NCI-H2227 (cell line): ENCODE measurements at regions not wholly inside any gene's neighbourhood (a gene's known extent, or its start where the extent isn't known, plus 50 kb on each side); places are given as distances from the start of the nearest gene placed in this dataset.
"Not testable (repeated sequence)": the region's sequence is repeated elsewhere in the genome, so short reads cannot be mapped to it uniquely, and the experiment has no call there.

Source experiments
- DNase-seq: peaks from one replicate; lab custom pipeline; 2025; ENCODE audit not compliant: unreplicated experiment; lab: John Stamatoyannopoulos, UW

DNA sequence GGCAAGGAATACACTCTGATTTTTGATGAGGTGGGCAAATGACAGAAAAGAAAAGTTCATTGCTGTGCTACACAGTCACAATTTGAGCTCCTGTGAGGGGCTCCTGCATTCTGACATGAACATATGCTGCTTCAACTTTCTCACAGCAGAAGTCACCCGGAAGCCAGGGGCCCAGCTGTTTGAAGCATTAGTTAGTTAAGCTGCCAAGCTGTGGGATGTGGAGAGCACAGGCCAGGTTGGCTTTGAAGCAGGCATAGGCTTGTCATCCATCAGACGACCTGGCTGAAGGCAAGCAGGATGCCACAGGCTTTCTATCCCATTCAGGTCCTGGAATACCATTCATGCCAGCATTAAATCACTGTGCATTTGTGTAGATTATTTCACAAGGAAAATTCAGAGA lies 63.1 kb downstream of the MTNR1B start:
- no peak for DNase-seq

DNA sequence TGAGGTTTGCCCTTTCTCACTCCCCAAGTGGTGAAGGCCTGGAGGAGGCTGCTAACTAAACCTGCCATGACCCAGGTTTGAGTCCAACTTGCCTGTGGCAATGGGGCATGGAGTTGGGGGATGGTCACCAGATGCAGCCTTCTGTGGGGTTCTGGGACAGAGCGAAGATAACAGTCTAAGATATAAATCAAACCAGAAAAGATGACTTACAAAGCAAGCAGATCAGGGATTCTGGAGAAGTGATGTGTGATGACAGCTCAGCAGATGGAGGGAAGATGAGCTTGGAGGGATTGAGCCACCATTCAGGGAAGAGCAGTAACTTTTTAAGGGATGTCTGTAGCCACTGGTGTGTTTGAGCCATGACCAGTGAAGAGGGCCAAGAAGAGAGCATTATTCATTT lies 63.6 kb downstream of the MTNR1B start:
- no peak for DNase-seq

DNA sequence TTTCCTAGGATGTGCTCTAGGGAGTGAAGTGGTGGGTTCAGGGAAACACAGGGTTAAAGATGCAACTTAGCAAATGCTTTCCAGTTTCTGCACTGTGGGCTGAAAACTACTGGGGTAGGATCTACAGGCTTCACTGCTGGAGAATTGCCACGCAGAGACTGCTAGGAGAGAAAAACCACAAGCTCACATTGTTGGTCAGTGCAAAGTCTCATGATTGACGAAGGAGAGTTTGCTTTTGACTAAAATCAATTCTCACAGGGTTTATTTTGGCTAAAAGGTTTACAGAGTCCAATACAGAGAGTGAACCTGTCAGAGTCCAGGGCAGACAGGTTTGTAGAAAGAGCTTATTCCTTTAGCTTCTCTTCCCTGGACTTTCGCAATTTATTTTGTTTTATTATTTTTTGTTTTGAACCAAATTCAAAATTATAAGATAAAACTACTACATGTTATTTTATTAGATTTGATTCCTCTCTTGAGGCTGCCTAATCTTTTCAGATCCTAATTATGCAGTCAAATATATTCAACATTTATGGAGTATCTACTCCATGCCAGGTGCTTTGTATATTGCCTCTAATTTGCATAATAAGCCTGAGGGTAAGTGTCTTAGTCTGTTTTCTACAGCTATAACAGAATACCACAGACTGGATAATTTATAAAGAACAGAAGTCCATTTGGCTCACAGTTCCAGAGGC lies 64.7 kb downstream of the MTNR1B start:
- no peak for DNase-seq

DNA sequence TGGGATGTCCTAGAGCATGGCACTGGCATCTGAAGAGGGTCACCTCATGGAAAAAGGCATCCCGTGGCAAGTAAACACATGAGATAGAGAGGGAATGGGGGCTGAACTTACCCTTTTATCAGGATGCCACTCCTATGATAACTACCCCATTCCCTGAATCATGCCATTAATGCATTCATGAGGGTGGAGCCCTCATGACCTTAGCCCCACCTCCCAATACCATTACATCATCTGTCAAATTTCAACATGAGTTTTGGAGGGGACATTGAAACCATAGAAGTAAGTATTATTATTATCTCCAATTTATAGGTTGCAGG lies 65.2 kb downstream of the MTNR1B start:
- DNase-seq = no peak

DNA sequence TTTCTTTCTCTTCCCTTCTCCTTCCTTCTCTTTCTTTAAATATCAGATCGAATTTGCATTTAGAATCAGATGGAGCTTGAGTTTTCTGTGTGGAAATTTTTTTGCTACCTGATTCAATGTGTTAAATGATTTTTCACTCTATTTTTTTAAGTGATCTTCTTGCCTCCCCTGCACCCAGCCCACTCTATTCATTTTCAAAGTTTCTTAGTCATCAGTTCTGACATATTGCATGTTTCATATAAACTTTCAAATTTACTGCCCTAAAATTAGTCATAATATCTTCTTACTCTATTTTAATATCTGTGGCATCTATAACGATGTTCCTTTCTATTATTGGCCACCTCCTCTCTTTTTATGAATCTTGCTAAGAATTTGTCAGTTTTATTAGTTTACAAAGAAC lies 69.1 kb downstream of the MTNR1B start:
- no peak for DNase-seq

DNA sequence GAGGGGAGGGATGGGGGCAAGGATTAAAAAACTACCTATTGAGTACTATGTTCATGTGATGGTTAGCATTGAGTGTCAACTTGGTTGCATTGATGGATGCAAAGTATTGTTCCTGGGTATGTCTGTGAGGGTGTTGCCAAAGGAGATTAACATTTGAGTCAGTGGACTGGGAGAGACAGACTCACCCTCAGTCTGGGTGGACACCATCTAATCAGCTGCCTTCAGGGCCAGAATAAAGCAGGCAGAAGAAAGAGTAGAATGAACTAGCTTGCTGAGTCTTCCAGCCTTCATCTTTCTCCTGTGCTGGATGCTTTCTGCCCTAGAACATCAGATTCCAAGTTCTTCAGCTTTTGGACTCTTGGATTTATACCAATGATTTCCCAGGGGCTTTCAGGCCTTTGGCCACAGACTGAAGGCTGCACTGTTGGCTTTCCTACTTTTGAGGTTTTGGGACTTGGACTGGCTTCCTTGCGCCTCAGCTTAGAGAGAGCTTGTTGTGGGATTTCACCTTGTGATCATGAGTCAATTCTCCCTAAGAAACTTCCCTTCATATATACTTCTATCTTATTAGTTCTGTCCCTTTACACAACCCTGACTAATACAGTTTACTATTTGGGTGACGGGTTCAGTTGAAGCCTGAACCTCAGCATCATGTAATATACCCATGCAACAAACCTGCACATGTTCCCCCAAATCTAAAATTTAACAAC lies 70.2 kb downstream of the MTNR1B start:
- DNase-seq = no peak

DNA sequence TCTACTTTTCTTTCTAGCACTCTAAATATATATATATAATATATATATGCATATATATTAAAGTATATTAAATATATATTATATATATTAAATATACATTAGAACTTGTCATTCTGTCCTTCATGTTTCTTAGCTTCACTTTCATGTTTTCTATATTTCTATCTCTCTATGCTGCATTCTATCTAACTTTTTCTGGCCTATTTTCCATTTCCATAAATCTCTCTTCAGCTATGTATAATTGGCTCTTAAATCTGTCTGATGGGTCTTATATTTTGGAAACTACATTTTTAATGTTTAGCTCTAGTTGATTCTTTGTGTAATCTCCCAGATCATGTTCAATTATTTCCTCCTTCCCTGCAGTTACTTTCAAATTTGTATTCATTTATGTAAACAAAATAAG lies 72.2 kb downstream of the MTNR1B start:
- no peak for DNase-seq

DNA sequence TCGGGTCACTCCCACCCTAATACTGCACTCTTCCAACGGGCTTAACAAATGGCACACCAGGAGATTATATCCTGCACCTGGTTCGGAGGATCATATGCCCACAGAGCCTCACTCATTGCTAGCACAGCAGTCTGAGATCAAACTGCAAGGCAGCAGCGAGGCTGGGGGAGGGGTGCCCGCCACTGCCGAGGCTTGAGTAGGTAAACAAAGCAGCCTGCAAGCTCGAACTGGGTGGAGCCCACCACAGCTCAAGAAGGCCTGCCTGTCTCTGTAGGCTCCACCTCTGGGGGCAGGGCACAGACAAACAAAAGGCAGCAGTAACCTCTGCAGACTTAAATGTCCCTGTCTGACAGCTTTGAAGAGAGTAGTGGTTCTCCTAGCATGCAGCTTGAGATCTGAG lies 73.7 kb downstream of the MTNR1B start:
- DNase-seq = not testable (repeated sequence)

DNA sequence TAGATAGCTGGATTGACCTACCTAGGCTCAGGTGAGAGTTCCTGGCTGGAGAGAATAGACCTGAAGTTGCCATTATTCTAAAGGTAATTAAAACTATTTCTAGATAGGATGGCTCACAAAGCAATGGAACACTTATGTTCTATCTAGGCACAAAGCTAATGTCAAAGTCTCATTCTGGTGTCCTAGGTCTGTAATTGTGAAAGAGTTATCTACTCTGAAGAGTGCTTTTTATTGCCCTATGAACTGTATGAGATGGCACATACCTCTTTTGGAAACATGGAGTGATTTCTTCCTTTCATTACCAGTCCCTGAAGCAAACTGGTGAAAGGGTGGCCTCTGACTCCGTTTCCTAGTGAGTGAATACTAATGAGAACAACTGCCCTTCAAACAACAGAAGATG lies 80.3 kb downstream of the MTNR1B start:
- DNase-seq = no peak

DNA sequence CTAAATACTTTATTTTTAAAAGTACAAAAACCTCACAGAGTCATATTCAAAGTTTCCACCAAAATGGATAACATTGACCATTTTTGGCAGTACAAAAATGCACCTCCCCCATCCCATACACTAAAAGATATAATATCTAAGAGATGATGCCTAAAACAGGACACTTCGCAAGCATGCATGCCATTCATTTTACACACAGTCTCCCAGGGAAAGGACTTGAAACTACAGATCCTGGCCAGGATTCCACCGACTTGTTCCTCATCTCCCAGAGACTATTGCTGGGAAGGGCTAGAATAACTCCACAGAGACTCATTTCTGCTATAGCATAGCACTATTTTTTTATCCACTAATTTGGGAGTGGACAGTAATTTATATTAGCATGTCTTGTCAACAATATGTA lies 81.7 kb downstream of the MTNR1B start:
- no peak for DNase-seq

DNA sequence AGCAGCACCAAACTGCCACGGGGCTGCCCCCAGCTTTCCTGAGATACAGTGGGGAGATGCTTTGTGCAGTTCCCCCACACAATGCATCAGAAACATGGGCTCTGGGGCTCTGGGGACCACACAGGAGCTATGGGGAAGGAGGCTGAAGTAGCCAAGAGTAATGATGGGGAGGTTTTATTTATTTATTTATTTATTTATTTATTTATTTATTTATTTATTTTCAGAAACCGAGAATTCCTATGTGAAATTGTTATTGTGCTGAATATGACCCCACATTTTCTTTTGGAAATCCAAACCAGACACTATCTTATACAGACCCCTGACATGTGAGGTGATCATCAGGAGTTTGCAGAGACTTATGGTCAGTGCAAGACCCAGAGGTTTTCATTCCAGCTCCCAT lies 84.4 kb downstream of the MTNR1B start:
- no peak for DNase-seq

DNA sequence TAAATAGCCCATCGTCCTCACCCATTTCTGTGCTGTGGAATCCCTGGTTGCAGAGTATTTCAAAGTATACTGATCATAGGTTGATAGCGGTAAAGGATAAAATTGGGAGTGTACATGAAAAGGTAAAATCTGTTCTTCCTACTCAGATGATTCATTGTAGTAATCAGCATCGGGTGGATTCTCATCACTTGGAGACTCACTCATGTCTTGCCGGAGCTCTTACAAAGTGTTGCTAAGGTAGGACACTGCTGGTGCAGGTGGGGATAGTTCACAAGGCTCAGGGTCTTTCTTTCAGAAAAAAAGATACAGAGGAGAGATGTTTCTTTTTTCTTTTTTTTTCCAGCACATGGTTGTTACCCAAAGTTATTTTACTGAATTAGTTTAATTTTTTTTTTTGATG lies 84.8 kb downstream of the MTNR1B start:
- no peak for DNase-seq

DNA sequence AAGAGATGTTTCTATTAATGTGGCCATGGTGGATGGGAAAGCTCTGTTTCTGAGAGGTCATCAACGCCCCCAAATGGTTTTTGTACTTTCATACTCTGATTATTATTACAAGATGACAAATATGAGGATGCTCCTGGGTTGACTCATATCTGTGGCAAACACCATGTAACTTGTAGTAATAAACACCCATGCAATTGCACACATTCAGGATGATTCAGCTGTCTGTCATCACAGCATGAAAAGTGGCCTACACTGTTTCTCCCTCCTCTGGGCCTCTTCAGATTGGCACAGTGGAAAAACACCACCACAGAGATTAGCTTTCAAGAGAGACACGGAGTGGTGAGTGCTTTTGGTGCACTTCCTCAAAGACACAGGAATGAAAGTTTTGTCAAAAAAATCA lies 85.4 kb downstream of the MTNR1B start:
- DNase-seq = no peak

DNA sequence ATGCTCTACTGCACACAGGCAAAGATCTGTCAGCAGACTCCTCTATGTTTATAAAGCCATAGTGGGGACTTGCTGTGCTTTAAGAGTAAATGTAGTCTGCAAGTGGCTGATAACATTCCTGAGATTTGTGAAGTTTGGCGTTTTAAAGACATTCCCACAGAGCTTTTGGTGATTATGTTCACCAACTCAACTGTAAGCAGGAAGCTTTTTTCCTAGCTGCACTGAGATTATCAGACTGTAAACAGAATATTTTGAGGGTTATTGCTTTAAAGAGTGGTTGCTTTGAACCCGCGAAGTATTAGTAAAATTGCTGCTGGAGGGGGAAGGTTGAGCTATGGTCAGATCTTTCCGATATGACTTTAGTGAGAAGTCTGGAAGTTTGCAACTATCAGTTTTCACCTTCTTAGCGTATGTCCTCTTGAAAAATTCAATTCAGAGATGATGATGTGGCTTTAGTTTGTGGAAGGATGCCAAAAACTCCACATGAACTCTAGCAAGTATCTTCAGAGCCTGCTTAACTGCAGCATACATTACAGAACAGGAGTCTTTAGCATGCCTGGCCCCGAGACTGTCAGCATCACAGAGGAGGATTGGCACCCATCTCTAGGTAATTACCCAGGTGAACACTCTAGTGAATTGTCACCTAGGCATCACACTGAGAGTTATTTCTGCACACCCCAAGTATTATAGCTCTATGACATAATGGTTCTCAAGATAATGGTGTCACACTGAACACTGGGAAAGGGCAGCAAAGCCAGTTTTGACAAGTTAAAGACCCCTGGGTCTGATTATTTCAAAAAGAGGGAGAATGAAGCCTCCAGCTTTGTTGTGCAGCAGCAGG lies 89.9 kb downstream of the MTNR1B start:
- peak; percentile 46 for DNase-seq

DNA sequence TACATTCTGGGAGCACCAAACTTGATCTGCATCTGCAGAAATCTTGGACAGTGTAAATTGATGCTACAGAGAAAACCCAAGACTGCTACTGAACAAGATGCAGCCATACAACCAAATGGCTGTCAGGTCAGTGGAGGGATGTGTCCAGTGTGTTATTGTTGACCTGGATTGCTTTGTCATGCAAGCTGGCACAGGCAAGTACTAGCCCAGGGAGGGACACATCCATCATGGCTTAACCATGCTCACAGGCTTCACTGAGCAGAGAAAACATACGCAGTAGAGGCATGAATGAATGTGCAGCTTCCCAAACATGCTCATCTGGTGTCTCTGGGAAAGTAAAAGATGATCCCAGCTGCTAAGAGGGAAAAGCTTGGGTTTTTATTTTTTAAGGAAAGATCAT lies 93.6 kb downstream of the MTNR1B start:
- DNase-seq = no peak

DNA sequence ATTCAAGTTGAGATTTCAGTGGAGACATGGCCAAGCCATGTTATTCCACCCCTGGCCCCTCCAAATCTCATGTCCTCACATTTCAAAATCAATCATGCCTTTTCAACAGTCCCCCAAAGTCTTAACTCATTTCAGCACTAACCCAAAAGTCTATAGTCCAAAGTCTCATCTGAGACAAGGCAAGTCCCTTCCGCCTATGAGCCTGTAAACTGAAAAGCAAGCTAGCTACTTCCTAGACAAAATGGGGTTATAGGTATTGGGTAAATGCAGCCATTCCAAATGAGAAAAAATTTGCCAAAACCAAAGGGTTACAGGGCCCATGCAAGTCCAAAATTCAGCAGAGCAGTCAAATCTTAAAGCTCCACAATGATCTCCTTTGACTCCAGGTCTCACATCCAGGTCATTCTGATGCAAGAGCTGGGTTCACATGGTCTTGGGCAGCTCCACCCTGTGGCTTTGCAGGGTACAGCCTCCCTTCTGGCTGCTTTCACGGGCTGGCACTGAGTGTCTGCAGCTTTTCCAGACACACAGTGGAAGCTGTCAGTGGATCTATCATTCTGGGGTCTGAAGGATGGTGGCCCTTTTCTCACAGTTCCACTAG lies 95.7 kb downstream of the MTNR1B start:
- DNase-seq = not testable (repeated sequence)

DNA sequence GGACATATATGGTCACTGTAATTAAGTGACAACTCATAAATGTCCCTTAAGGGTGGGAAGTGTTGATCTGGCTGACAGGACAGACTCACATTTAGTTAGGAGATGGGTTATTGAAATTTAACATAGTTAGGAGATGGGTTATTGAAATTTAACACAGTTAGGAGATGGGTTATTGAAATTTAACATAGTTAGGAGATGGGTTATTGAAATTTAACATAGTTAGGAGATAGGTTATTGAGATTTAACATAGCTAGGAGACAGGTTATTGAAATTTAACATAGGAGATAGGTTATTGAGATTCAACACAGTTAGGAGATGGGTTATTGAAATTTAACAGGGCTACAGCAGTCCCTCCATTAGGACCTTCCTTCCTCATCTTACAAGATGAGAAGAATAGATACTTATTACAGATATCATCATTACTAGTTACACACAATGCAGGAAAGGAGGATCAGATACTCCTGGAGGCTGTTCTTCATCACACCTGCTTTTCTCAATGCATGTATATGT lies 98.5 kb downstream of the MTNR1B start:
- DNase-seq = no peak

DNA sequence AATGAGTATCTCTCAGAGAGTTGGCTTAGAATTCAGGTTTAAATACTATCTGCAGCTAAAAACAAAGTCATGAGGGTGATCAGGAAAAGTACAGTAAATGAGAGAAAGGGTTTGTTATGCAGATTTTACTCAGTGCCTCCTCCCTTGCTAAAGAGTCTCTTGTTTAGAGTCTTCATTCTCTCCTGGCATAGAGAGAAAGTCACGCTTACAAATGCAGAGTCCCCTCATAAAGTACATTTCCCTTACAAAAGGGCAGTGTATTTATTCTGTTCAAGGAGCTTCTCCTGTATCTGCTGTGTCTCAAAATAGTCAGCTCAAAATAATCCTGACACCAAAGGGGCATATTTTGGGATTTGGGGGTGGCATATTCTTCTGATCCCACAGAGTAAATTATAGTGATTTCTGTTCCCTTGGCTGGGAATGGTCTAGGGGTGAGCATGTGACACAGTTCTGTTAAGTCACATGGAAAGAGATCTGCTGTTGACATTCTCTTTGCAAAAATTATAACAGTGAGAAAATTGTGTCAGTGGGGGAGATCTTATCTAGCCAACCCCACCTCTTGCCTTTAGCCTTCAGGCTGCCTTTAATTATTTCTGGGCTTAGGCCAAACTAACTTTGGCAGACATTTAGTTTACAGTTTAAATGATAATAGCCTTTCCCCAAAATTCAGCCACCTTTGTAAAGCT lies 102.9 kb downstream of the MTNR1B start:
- DNase-seq = no peak

DNA sequence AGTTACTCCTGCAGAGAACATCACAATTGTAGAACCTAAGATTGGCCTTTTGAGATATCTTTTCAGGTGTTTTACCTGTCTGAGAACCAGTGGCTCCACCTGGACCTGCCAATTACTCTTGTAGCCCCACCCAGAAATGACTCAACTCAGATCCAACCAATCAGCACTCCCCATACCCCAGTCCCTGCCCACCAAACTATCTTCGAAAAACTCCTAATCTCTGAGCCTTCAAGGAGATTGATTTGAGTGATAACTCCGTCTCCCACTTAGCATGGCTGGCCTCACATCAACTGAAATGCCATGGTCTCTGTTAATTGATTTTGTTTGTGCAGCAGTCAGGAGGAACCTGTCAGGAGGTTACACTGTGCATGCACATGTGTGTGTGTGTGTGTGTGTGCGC lies 103.6 kb downstream of the MTNR1B start:
- DNase-seq = no peak

DNA sequence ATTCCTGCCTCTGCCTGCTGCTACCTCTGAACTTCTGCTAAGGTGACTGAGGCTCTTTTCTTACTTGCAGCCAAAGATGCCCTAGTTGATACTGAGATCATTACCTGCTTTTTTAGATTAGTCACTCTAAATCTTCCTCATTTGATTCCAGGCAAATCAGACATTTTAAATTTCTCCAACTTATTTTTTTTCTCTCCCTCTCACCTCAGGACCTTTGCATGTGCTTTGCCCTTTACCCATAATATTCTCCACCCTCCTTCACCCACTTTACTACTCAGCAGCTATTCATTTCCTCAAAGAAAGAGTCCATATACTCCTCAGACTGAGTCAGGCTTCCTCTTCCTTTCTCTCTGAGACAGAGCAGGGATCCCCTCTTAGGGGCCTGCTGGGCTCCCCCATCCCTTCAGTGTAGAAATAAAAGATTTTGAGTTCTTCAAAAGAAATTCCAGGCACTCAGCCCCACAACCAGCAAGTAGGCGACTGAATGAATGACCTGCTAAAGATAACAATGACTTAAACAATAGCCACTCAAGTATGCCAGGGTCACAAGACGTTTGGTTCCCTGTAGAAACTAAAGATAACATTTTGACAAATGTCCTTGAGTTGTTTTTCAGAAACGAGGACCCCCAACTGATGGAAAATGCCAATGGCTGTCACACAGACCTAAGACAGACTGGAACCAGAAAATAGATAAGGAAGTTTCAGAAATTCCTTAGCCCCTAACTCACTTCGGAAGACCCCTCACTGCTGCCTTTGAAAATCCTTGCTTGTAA lies 104.2 kb downstream of the MTNR1B start:
- DNase-seq = no peak
